CD4-positive, alpha-beta T cell (primary cell): ENCODE measurements at regions not wholly inside any gene's neighbourhood (a gene's known extent, or its start where the extent isn't known, plus 50 kb on each side); places are given as distances from the start of the nearest gene placed in this dataset.

ENCODE experiments used
- ATAC-seq: fragments of 200-7000 bp; cut with Tn5 transposase; one replicate; pipeline ENCODE4 v1.10.0; 2022; ENCODE audit warnings: mild to moderate bottlenecking; ENCODE audit not compliant: poor library complexity
- CTCF ChIA-PET: fragments of 350-600 bp; sonication (Branson Sonifier 250); formaldehyde crosslinking; loops from one replicate; lab custom pipeline; 2021; ENCODE audit warnings: antibody characterized with exemption, inconsistent platforms; lab: Charles Lee
- POLR2A ChIA-PET: fragments of 350-600 bp; sonication (Branson Sonifier 250); formaldehyde crosslinking; loops from one replicate; lab custom pipeline; 2021; ENCODE audit warnings: antibody characterized with exemption, inconsistent platforms; lab: Charles Lee
- DNase-seq, 14 experiments: peaks; one replicate each; pipeline ENCODE4 v3.0.0-alpha.2; 2013 to 2020; ENCODE audit warnings: mixed read lengths in 2 of 14
- H3K27ac ChIP-seq, 2 donors: one replicate each; pipeline versions ENCODE4 v1.5.1 to v1.7.0; 2013; ENCODE audit warnings: low read length in 2 of 2, low read depth in 1 of 2, mild to moderate bottlenecking in 1 of 2
- H3K27me3 ChIP-seq, 2 experiments: 1 replicate in 1 of 2; 2 replicates in 1 of 2; pipeline versions ENCODE4 v1.6.1 to v1.7.0; 2013; ENCODE audit warnings: low read length in 2 of 2, control low read depth in 1 of 2, mild to moderate bottlenecking in 1 of 2, moderate library complexity in 1 of 2; ENCODE audit not compliant: insufficient read depth in 2 of 2, control insufficient read depth in 1 of 2
- H3K36me3 ChIP-seq: one replicate; pipeline ENCODE4 v1.6.1; 2013; ENCODE audit warnings: low read length, control low read depth; ENCODE audit not compliant: insufficient read depth
- H3K4me1 ChIP-seq: one replicate; pipeline ENCODE4 v1.6.1; 2013; ENCODE audit warnings: low read length, control low read depth; ENCODE audit not compliant: insufficient read depth
- H3K4me3 ChIP-seq: one replicate; pipeline ENCODE4 v1.5.1; 2013; ENCODE audit warnings: mild to moderate bottlenecking, low read length, moderate library complexity
- H3K9me3 ChIP-seq, 2 experiments: 1 replicate in 1 of 2; 2 replicates in 1 of 2; pipeline versions ENCODE4 v1.6.1 to v1.7.0; 2013; ENCODE audit warnings: low read length in 2 of 2, mild to moderate bottlenecking in 2 of 2, control low read depth in 1 of 2, moderate library complexity in 1 of 2; ENCODE audit not compliant: control insufficient read depth in 1 of 2, insufficient read depth in 1 of 2
- H3K27ac Mint-ChIP-seq: one replicate; pipeline ENCODE4 v1.8.0; 2020; ENCODE audit warnings: mixed read lengths
- H3K27me3 Mint-ChIP-seq: one replicate; pipeline ENCODE4 v1.8.0; 2021; ENCODE audit warnings: mixed read lengths
- H3K36me3 Mint-ChIP-seq: one replicate; pipeline ENCODE4 v1.8.0; 2021; ENCODE audit warnings: low read depth, mixed read lengths
- H3K4me1 Mint-ChIP-seq: one replicate; pipeline ENCODE4 v1.8.0; 2021; ENCODE audit warnings: low read depth, mixed read lengths
- H3K4me3 Mint-ChIP-seq: one replicate; pipeline ENCODE4 v1.8.0; 2020; ENCODE audit warnings: mild to moderate bottlenecking, mixed read lengths
- H3K9me3 Mint-ChIP-seq: one replicate; pipeline ENCODE4 v1.8.0; 2020; ENCODE audit warnings: mixed read lengths
- CTCF ChIP-seq: fragments of 200-600 bp; IDR thresholded peaks from one replicate; pipeline ENCODE4 v1.8.0; 2022; ENCODE audit warnings: antibody characterized with exemption, mild to moderate bottlenecking
- intact Hi-C, 2 experiments: fragments of 100-400 bp; cut with DNase I in 1 of 2; cut with micrococcal nuclease in 1 of 2; formaldehyde crosslinking; loops; one replicate each; pipeline versions ENCODE4 v1.15.1 to v1.9.0; 2023 to 2025; cut with DNase I, micrococcal nuclease

- intact Hi-C loops, result no loop called here
- Histone ChIP-seq H3K27ac (no peak overlapping the region), H3K4me1 (no peaks in the 10 kb centered on the region), H3K27me3 (peaks cover 10 to 21% of the 10 kb centered on the region in 2 experiments), H3K36me3 (no peaks in the 10 kb centered on the region), H3K9me3 (peaks cover 0 to 22% of the 10 kb centered on the region in 2 experiments), H3K4me3 (no peak overlapping the region)
- Mint-ChIP-seq H3K36me3 (no peaks in the 10 kb centered on the region), H3K9me3 (no peaks in the 10 kb centered on the region), H3K4me1 (no peaks in the 10 kb centered on the region), H3K27ac (no peak overlapping the region), H3K4me3 (no peak overlapping the region), H3K27me3 (peaks cover 40% of the 10 kb centered on the region)
- no peak for TF ChIP-seq CTCF
- ChIA-PET POLR2A (no interaction called here), CTCF (no interaction called here)
- ATAC-seq, result no peak
- no peak for DNase-seq
These were observed 768.8 kb upstream of the TBX3 start for GRCh38 chr12:115452751-115453281.

- Mint-ChIP-seq H3K9me3 (no peaks in the 10 kb centered on the region), H3K4me3 (no peak overlapping the region), H3K27ac (no peak overlapping the region), H3K27me3 (peaks cover 40% of the 10 kb centered on the region), H3K4me1 (no peaks in the 10 kb centered on the region), H3K36me3 (no peaks in the 10 kb centered on the region)
- Histone ChIP-seq H3K9me3 (peaks cover 0 to 22% of the 10 kb centered on the region in 2 experiments), H3K4me3 (no peak overlapping the region), H3K27ac (no peak overlapping the region), H3K4me1 (no peaks in the 10 kb centered on the region), H3K36me3 (no peaks in the 10 kb centered on the region), H3K27me3 (peaks cover 10 to 21% of the 10 kb centered on the region in 2 experiments)
- ChIA-PET POLR2A (no interaction called here), CTCF (no interaction called here)
- DNase-seq (no peak), ATAC-seq (no peak)
- intact Hi-C loops, result no loop called here
- no peak for TF ChIP-seq CTCF
These were observed 768.1 kb upstream of the TBX3 start for GRCh38 chr12:115451780-115452736.

DNA sequence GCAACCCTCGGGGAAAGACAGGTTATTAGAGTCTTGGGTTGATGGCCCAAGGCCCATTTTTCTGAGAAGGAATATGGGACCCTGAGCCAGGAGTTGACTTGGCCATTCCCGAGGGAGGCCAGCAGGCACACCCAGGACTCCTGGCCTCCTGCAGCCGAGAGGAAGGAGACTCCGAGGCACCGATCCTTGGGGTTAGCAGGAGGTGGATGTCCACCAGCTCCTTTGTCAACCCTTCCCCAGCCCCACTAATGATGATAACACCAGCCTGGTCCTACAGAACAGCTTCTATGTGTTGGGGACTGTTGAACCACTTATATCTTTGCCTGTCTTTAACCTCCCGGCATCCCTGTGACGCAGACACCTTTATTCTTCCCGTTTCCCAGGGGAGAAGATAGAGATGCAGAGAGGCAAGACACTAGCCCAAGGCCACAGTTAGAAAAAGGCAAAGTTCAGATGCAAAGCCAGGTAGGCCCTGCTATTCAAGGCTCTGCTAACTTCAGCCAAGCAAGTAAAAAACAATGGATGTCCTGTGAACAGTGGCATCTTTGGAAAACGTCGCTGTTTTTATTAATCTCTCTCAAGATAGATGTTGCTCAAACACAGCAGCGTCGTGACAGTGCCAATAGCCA, 767.3 kb upstream of the TBX3 start:
- ATAC-seq (no peak), DNase-seq (no peak)
- no peak overlapping the region for H3K27ac ChIP-seq
- H3K27ac Mint-ChIP-seq, result no peak overlapping the region
- peaks cover 10 to 21% of the 10 kb centered on the region in 2 experiments for H3K27me3 ChIP-seq
- no peak overlapping the region for H3K4me3 ChIP-seq
- H3K4me3 Mint-ChIP-seq, result no peak overlapping the region
- H3K27me3 Mint-ChIP-seq, result peaks cover 40% of the 10 kb centered on the region
- ChIA-PET CTCF (no interaction called here), POLR2A (no interaction called here)
- no peaks in the 10 kb centered on the region for H3K4me1 ChIP-seq
- H3K9me3 Mint-ChIP-seq, result no peaks in the 10 kb centered on the region
- H3K4me1 Mint-ChIP-seq, result no peaks in the 10 kb centered on the region
- H3K36me3 Mint-ChIP-seq, result no peaks in the 10 kb centered on the region
- no peaks in the 10 kb centered on the region for H3K36me3 ChIP-seq
- no peak for TF ChIP-seq CTCF
- intact Hi-C loops, result no loop called here
- H3K9me3 ChIP-seq, result peaks cover 0 to 22% of the 10 kb centered on the region in 2 experiments
